NK-92 treated with Interleukin-12 subunit alpha and Interleukin-12 subunit beta, amount 100 ng/mL, for 24 hours (cell line): ENCODE measurements at regions not wholly inside any gene's neighbourhood (a gene's known extent, or its start where the extent isn't known, plus 50 kb on each side); places are given as distances from the start of the nearest gene placed in this dataset.
"Not testable (repeated sequence)": the region's sequence is repeated elsewhere in the genome, so short reads cannot be mapped to it uniquely, and the experiment has no call there.

ENCODE experiments used
- DNase-seq: peaks from one replicate; lab custom pipeline; 2025; lab: John Stamatoyannopoulos, UW

GRCh38 chr3:110888625-110889375 lies 182.8 kb upstream of the NECTIN3 start:
- not testable (repeated sequence) for DNase-seq

GRCh38 chr3:110889376-110889699 lies 182.3 kb upstream of the NECTIN3 start:
- not testable (repeated sequence) for DNase-seq

GRCh38 chr3:110894574-110894973 lies 177.0 kb upstream of the NECTIN3 start:
- DNase-seq = no peak

- no peak for DNase-seq
Observed at GRCh38 chr3:110895054-110895453, 176.6 kb upstream of the NECTIN3 start.

- DNase-seq = no peak
Observed at GRCh38 chr3:110897046-110897445, 174.6 kb upstream of the NECTIN3 start.

- DNase-seq = no peak
Observed at GRCh38 chr3:110900576-110900975, 171.0 kb upstream of the NECTIN3 start.

- no peak for DNase-seq
Observed at GRCh38 chr3:110901536-110901935, 170.1 kb upstream of the NECTIN3 start.

GRCh38 chr3:110902453-110903085 lies 169.0 kb upstream of the NECTIN3 start:
- DNase-seq = no peak

- DNase-seq = no peak
Observed at GRCh38 chr3:110903771-110904519, 167.7 kb upstream of the NECTIN3 start.

GRCh38 chr3:110904520-110904890 lies 167.1 kb upstream of the NECTIN3 start:
- DNase-seq = no peak

- no peak for DNase-seq
Observed at GRCh38 chr3:110905121-110905520, 166.5 kb upstream of the NECTIN3 start.

- DNase-seq = no peak
Observed at GRCh38 chr3:110909839-110910238, 161.8 kb upstream of the NECTIN3 start.

- no peak for DNase-seq
Observed at GRCh38 chr3:110910346-110910955, 161.2 kb upstream of the NECTIN3 start.

GRCh38 chr3:110918963-110919362 lies 152.7 kb upstream of the NECTIN3 start:
- no peak for DNase-seq

GRCh38 chr3:110925798-110926197 lies 145.8 kb upstream of the NECTIN3 start:
- no peak for DNase-seq

GRCh38 chr3:110928016-110928662 lies 143.5 kb upstream of the NECTIN3 start:
- no peak for DNase-seq

- DNase-seq = no peak
Observed at GRCh38 chr3:110929816-110930215, 141.8 kb upstream of the NECTIN3 start.

- no peak for DNase-seq
Observed at GRCh38 chr3:110932567-110932966, 139.0 kb upstream of the NECTIN3 start.

- no peak for DNase-seq
Observed at GRCh38 chr3:110933821-110934426, 137.7 kb upstream of the NECTIN3 start.

- DNase-seq = no peak
Observed at GRCh38 chr3:110938629-110939028, 133.0 kb upstream of the NECTIN3 start.

GRCh38 chr3:110940055-110940454 lies 131.6 kb upstream of the NECTIN3 start:
- DNase-seq = no peak

GRCh38 chr3:110944782-110945181 lies 126.8 kb upstream of the NECTIN3 start:
- DNase-seq = no peak
